DND-41 (cell line): ENCODE measurements at regions not wholly inside any gene's neighbourhood (a gene's known extent, or its start where the extent isn't known, plus 50 kb on each side); places are given as distances from the start of the nearest gene placed in this dataset.
A peak's percentile ranks its signal among the peaks of the same experiment; 100 is the strongest.

Experiments
- ATAC-seq: fragments of 200-7000 bp; cut with Tn5 transposase; 3 replicates; pipeline ENCODE4 v1.9.1; 2021; ENCODE audit warnings: low read depth; ENCODE audit not compliant: insufficient read depth
- DNase-seq: peaks from one replicate; pipeline ENCODE4 v3.0.0-alpha.2; 2020
- H2AFZ ChIP-seq: 2 replicates; pipeline ENCODE4 v1.6.0; 2012; ENCODE audit warnings: low read depth, low read length
- H3K27ac ChIP-seq: 2 replicates; pipeline ENCODE4 v1.5.1; 2012; ENCODE audit warnings: low read length, inconsistent platforms
- H3K27me3 ChIP-seq: fragments of 200-600 bp; sonication (generic); 2 replicates; pipeline ENCODE4 v1.6.0; 2012; ENCODE audit warnings: low read length, mild to moderate bottlenecking, inconsistent platforms; ENCODE audit not compliant: insufficient read depth, poor library complexity
- H3K36me3 ChIP-seq: 2 replicates; pipeline ENCODE4 v1.5.1; 2012; ENCODE audit warnings: low read length, inconsistent platforms; ENCODE audit not compliant: insufficient read depth
- H3K4me1 ChIP-seq: 2 replicates; pipeline ENCODE4 v1.5.1; 2012; ENCODE audit warnings: mild to moderate bottlenecking, low read length; ENCODE audit not compliant: insufficient read depth
- H3K4me2 ChIP-seq: 2 replicates; pipeline ENCODE4 v1.6.0; 2012; ENCODE audit warnings: mild to moderate bottlenecking, moderate library complexity, low read length, inconsistent platforms; ENCODE audit not compliant: insufficient read depth
- H3K4me3 ChIP-seq, 2 experiments: fragments of 200-600 bp in 1 of 2; shearing (Covaris generic) in 1 of 2; 2 replicates each; pipeline ENCODE4 v1.5.1; 2012 to 2016; ENCODE audit warnings: inconsistent platforms in 2 of 2, low read length in 2 of 2, mild to moderate bottlenecking in 2 of 2, low read depth in 1 of 2, moderate library complexity in 1 of 2
- H3K79me2 ChIP-seq: 2 replicates; pipeline ENCODE4 v1.6.0; 2012; ENCODE audit warnings: low read length, inconsistent platforms; ENCODE audit not compliant: insufficient read depth
- H3K9ac ChIP-seq: 2 replicates; pipeline ENCODE4 v1.6.0; 2012; ENCODE audit warnings: low read depth, mild to moderate bottlenecking, inconsistent platforms, low read length, moderate library complexity
- H3K9me3 ChIP-seq: 2 replicates; pipeline ENCODE4 v1.5.1; 2012; ENCODE audit warnings: low read length, moderate library complexity, mild to moderate bottlenecking, inconsistent platforms; ENCODE audit not compliant: insufficient read depth, severe bottlenecking
- H4K20me1 ChIP-seq: 2 replicates; pipeline ENCODE4 v1.6.0; 2012; ENCODE audit warnings: low read length; ENCODE audit not compliant: insufficient read depth
- CTCF ChIP-seq: IDR thresholded peaks from 2 replicates; pipeline ENCODE4 v1.5.1; 2012; ENCODE audit warnings: borderline replicate concordance, low read length, moderate library complexity, mild to moderate bottlenecking; ENCODE audit not compliant: poor library complexity, severe bottlenecking; ENCODE audit errors: extremely low read depth
- EZH2 ChIP-seq: IDR thresholded peaks from 3 replicates; pipeline ENCODE4 v1.6.1; 2012; ENCODE audit warnings: borderline replicate concordance, low read depth, mild to moderate bottlenecking, moderate library complexity, low read length, inconsistent platforms; ENCODE audit not compliant: severe bottlenecking

GRCh38 chr3:162443376-162443775, 946.8 kb downstream of the OTOL1 start:
- Histone ChIP-seq H3K4me3 (no peak overlapping the region), H3K27ac (no peak overlapping the region), H2AFZ (no peak overlapping the region), H3K36me3 (no peaks in the 10 kb centered on the region), H3K4me2 (no peak overlapping the region), H3K27me3 (no peaks in the 10 kb centered on the region), H3K9ac (no peak overlapping the region), H3K4me1 (no peaks in the 10 kb centered on the region), H3K79me2 (no peaks in the 10 kb centered on the region), H4K20me1 (no peaks in the 10 kb centered on the region), H3K9me3 (peaks cover 10% of the 10 kb centered on the region)
- TF ChIP-seq CTCF (no peak), EZH2 (no peak)
- peak; percentile 31; the same call in 1 of the 3 replicates for ATAC-seq
- no peak for DNase-seq

DNA sequence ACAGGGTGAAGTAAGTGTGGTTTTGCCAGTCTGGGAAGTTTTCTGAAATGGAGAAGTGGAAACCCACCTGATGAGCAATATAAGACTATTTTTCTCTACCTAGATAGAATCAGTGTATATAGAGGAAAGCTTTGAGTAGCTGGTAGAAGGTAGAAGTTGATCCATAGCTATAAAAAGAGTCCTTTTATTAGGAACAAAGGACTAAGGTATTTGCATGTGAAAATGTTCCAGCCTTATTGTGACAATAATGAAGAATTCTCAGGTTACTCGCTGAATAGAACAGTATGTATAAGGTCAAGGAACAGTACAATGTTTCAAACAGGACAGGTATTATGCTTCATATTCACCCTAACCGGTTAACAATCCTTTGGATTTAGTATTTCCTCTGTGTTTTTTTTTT, 972.2 kb downstream of the OTOL1 start:
- no peaks in the 10 kb centered on the region for H3K9me3 ChIP-seq
- no peaks in the 10 kb centered on the region for H4K20me1 ChIP-seq
- TF ChIP-seq CTCF (no peak), EZH2 (no peak)
- no peak overlapping the region for H3K27ac ChIP-seq
- no peak overlapping the region for H3K9ac ChIP-seq
- H3K4me2 ChIP-seq, result no peak overlapping the region
- DNase-seq (no peak), ATAC-seq (no peak)
- H2AFZ ChIP-seq, result no peak overlapping the region
- no peaks in the 10 kb centered on the region for H3K36me3 ChIP-seq
- H3K27me3 ChIP-seq, result no peaks in the 10 kb centered on the region
- no peak overlapping the region for H3K4me3 ChIP-seq
- no peaks in the 10 kb centered on the region for H3K79me2 ChIP-seq
- H3K4me1 ChIP-seq, result no peaks in the 10 kb centered on the region

DNA sequence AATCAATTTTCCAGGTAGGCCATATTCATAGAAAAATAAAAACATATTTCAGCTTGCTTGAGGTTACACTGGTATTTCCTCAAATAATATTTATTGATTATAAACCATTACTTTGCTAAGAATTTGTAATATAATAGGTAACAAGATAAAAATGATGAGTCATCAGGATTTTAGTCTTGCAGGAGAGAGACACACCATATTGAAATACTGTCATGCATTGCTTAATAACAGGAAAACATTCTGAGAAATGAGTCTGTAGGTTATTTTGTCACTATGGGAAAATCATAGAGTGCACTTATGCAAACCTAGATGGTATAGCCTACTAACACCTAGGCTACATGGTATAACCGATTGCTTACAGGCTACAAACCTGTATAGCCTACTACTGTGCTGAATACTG, 990.5 kb downstream of the OTOL1 start:
- H3K9me3 ChIP-seq, result no peaks in the 10 kb centered on the region
- no peak overlapping the region for H3K9ac ChIP-seq
- H3K79me2 ChIP-seq, result no peaks in the 10 kb centered on the region
- no peak for DNase-seq
- no peak overlapping the region for H3K27ac ChIP-seq
- no peak overlapping the region for H3K4me3 ChIP-seq
- no peaks in the 10 kb centered on the region for H3K36me3 ChIP-seq
- H3K4me1 ChIP-seq, result peaks cover 4% of the 10 kb centered on the region
- H3K4me2 ChIP-seq, result no peak overlapping the region
- no peak for TF ChIP-seq EZH2
- no peak for TF ChIP-seq CTCF
- peak; percentile 29; the same call in 2 of the 3 replicates for ATAC-seq
- no peak overlapping the region for H2AFZ ChIP-seq
- H4K20me1 ChIP-seq, result no peaks in the 10 kb centered on the region
- H3K27me3 ChIP-seq, result no peaks in the 10 kb centered on the region

- no peak overlapping the region for H2AFZ ChIP-seq
- TF ChIP-seq EZH2 (no peak), CTCF (no peak)
- no peaks in the 10 kb centered on the region for H3K79me2 ChIP-seq
- no peaks in the 10 kb centered on the region for H3K36me3 ChIP-seq
- H3K9me3 ChIP-seq, result no peaks in the 10 kb centered on the region
- H3K4me3 ChIP-seq, result no peak overlapping the region
- H3K27ac ChIP-seq, result no peak overlapping the region
- H4K20me1 ChIP-seq, result no peaks in the 10 kb centered on the region
- H3K9ac ChIP-seq, result no peak overlapping the region
- no peaks in the 10 kb centered on the region for H3K27me3 ChIP-seq
- no peak for DNase-seq
- ATAC-seq, result no peak
- peaks cover 4% of the 10 kb centered on the region for H3K4me1 ChIP-seq
- no peak overlapping the region for H3K4me2 ChIP-seq
These were observed 993.2 kb downstream of the OTOL1 start for GRCh38 chr3:162489853-162490252.
